ENCODE measurements at regions not wholly inside any gene's neighbourhood (a gene's known extent, or its start where the extent isn't known, plus 50 kb on each side); places are given as distances from the start of the nearest gene placed in this dataset.

DNA sequence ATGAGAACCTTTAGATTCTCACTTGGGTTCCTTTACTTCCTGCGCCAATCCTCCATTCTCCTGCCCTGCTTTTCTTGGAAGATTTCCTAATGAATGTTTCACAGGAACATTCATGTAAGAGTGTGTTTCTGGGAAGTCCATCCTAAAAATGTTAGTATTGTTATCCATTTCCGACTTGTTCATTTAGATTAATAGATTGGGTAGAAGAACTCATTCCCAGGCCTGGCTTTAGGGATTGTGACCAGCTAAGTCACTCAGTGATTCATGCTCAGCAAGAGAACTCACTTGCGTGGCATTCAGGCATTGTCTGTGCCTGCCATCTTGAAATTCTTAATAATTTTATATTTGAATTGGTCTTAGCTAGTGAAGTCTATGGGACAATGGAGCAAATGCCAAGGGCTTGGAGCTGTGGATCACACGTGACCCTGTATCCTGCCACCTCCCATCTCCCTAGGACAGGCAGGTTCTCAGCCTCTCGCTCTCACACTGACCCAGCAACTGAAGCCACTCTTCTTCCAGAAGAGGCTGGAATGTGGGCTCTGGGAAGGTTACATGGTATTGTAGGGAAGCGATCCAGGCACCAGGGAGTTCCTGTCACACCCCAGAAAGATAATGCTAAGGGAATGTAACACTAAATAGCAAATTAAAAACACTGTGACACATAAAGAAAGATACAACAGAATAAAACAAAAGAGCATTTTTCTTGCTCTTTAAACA, 562.1 kb downstream of the TMA16 start:
- no peak for TF ChIP-seq CTCF (conservative IDR thresholded peaks at IDR 0.05; ENCODE audit: low read length)
- TF ChIP-seq EZH2phosphoT487 (IDR thresholded peaks at IDR 0.05; ENCODE audit: borderline replicate concordance, low read depth, low read length): no peak

All from OCI-LY7 (cell line).